ENCODE measurements at regions not wholly inside any gene's neighbourhood (a gene's known extent, or its start where the extent isn't known, plus 50 kb on each side); places are given as distances from the start of the nearest gene placed in this dataset.

DNA sequence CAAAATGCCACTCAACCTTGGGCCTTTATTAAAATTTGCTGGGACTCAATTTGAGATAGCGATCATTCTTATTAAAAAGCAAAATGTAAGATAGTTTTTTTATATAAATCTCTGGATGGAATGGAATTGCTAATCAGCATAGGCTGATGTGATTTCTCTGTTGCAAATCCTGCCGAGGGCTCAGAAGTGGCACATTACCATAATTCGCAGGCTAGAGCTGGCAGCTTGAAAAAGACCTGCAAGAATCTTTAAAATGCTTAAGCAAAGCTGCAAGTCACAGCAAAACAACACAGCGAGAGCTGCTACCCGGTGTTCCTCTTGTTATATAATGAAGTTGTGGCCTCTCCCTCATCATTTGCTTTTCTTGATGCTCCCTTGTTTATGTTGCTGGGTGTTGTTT, 448.1 kb downstream of the GATA3 start:
- DNase-seq (ENCODE audit: low read depth, low spot score), result no peak
- Histone ChIP-seq H3K9ac (replicated peaks; ENCODE audit: extremely low read depth, insufficient read depth, low read length) (no peak overlapping the region), H3K27me3 (ENCODE audit: control insufficient read depth in 2 of 2, insufficient read depth in 2 of 2, low read length in 2 of 2) (no peaks in the 10 kb centered on the region), H3K27ac (ENCODE audit: insufficient read depth, low read depth, low read length) (no peak overlapping the region), H3K9me1 (replicated peaks; ENCODE audit: control insufficient read depth, extremely low read depth, insufficient read depth, low read length) (no peaks in the 10 kb centered on the region), H3K4me2 (ENCODE audit: insufficient read depth, low read length) (no peak overlapping the region), H3K79me2 (ENCODE audit: control insufficient read depth, insufficient read depth, low read length) (no peaks in the 10 kb centered on the region), H3K9me3 (replicated peaks; ENCODE audit: control insufficient read depth, insufficient read depth, low read length) (no peaks in the 10 kb centered on the region), H3K4me1 (ENCODE audit: control insufficient read depth, extremely low read depth, insufficient read depth, low read length) (no peaks in the 10 kb centered on the region), H4K20me1 (replicated peaks; ENCODE audit: control insufficient read depth, extremely low read depth, insufficient read depth, low read length) (no peaks in the 10 kb centered on the region), H3K36me3 (ENCODE audit: control insufficient read depth in 2 of 2, extremely low read depth in 1 of 2, insufficient read depth in 2 of 2, low read length in 2 of 2) (no peaks in the 10 kb centered on the region), H3K4me3 (replicated peaks in 1 of 3; ENCODE audit: insufficient read depth in 1 of 3, low read depth in 1 of 3, low read length in 3 of 3) (no peak overlapping the region), H2AFZ (ENCODE audit: low read depth, low read length) (no peak overlapping the region)
- no TSS peak for BruUV-seq (replicated peaks)
- intact Hi-C loops (cut with micrococcal nuclease) (no loop called here), dilution Hi-C loops (cut with MboI; ENCODE audit: extremely low pct_ligation_motif_present, low sequenced_read_pairs) (no loop called here)
- FAIRE-seq, result no peak
- TF ChIP-seq POLR2A (IDR thresholded peaks at IDR 0.05; ENCODE audit: low read depth, low read length) (no peak), MAX (IDR thresholded peaks at IDR 0.05; ENCODE audit: insufficient read depth, insufficient read length) (no peak), EZH2 (IDR thresholded peaks at IDR 0.05; ENCODE audit: borderline replicate concordance, low read depth, low read length, severe bottlenecking) (no peak), JUN (IDR thresholded peaks at IDR 0.05; ENCODE audit: borderline replicate concordance, insufficient read depth, insufficient read length, low read depth) (no peak), GATA2 (IDR thresholded peaks at IDR 0.05; ENCODE audit: insufficient read depth, insufficient read length, low read depth, low read length) (no peak), MYC (IDR thresholded peaks at IDR 0.05; ENCODE audit: low read depth, low read length) (no peak), POLR2AphosphoS5 (IDR thresholded peaks at IDR 0.05; ENCODE audit: insufficient read depth, low read depth, low read length) (no peak)
- ChIA-PET CTCF (interaction anchor here (0.6 to 1.8 kb wide), 2 partner anchors 11 to 1953 kb away, joined by 3 to 5 read pairs; no protein-coding TSS in a partner anchor), POLR2A (no interaction called here)

DNA sequence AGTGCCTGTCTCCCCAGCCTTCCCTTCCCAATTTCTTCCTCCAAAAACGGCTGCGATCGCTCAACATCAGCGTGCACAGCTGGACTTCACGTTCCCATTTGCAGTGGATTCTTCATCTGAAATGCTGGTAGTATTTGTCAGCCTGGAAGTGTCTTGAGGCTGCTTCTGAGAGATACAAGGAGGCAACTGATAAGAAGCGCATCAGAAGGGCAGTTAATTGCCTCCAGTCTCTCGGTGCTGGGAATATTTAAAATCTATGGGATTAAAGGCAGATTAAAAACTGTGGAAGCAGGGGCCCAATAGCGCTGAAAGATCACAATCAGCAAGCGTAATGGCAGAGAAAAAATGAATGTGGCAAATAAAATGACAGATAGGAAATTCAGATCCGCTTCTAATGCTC, 450.0 kb downstream of the GATA3 start:
- Histone ChIP-seq H3K9me3 (replicated peaks; ENCODE audit: control insufficient read depth, insufficient read depth, low read length) (no peaks in the 10 kb centered on the region), H4K20me1 (replicated peaks; ENCODE audit: control insufficient read depth, extremely low read depth, insufficient read depth, low read length) (no peaks in the 10 kb centered on the region), H3K4me1 (ENCODE audit: control insufficient read depth, extremely low read depth, insufficient read depth, low read length) (no peaks in the 10 kb centered on the region), H3K9me1 (replicated peaks; ENCODE audit: control insufficient read depth, extremely low read depth, insufficient read depth, low read length) (no peaks in the 10 kb centered on the region), H3K27ac (ENCODE audit: insufficient read depth, low read depth, low read length) (no peak overlapping the region), H3K36me3 (ENCODE audit: control insufficient read depth in 2 of 2, extremely low read depth in 1 of 2, insufficient read depth in 2 of 2, low read length in 2 of 2) (no peaks in the 10 kb centered on the region), H3K9ac (replicated peaks; ENCODE audit: extremely low read depth, insufficient read depth, low read length) (no peak overlapping the region), H3K4me2 (ENCODE audit: insufficient read depth, low read length) (no peak overlapping the region), H2AFZ (ENCODE audit: low read depth, low read length) (no peak overlapping the region), H3K79me2 (ENCODE audit: control insufficient read depth, insufficient read depth, low read length) (no peaks in the 10 kb centered on the region), H3K4me3 (replicated peaks in 1 of 3; ENCODE audit: insufficient read depth in 1 of 3, low read depth in 1 of 3, low read length in 3 of 3) (no peak overlapping the region), H3K27me3 (ENCODE audit: control insufficient read depth in 2 of 2, insufficient read depth in 2 of 2, low read length in 2 of 2) (no peaks in the 10 kb centered on the region)
- dilution Hi-C loops (cut with MboI; ENCODE audit: extremely low pct_ligation_motif_present, low sequenced_read_pairs), result no loop called here
- no peak for TF ChIP-seq MYC (IDR thresholded peaks at IDR 0.05; ENCODE audit: low read depth, low read length)
- no peak for TF ChIP-seq CTCF (IDR thresholded peaks at IDR 0.05; ENCODE audit: extremely low read depth in 1 of 2, insufficient read depth in 1 of 2, low read depth in 1 of 2, low read length in 2 of 2)
- no peak for TF ChIP-seq POLR2A (IDR thresholded peaks at IDR 0.05; ENCODE audit: low read depth, low read length)
- TF ChIP-seq JUN (IDR thresholded peaks at IDR 0.05; ENCODE audit: borderline replicate concordance, insufficient read depth, insufficient read length, low read depth), result no peak
- no peak for TF ChIP-seq FOS (IDR thresholded peaks at IDR 0.05; ENCODE audit: borderline replicate concordance, insufficient read depth, low read length)
- no peak for TF ChIP-seq POLR2AphosphoS5 (IDR thresholded peaks at IDR 0.05; ENCODE audit: insufficient read depth, low read depth, low read length)
- no peak for TF ChIP-seq MAX (IDR thresholded peaks at IDR 0.05; ENCODE audit: insufficient read depth, insufficient read length)
- DNase-seq (ENCODE audit: low read depth, low spot score), result no peak
- no peak for FAIRE-seq
- ChIA-PET POLR2A (no interaction called here), CTCF (interaction anchor here (1.8 kb wide), 1 partner anchor 9 kb away, joined by 5 read pairs; no protein-coding TSS in a partner anchor)
- intact Hi-C loops (cut with micrococcal nuclease), result no loop called here
- BruUV-seq (replicated peaks), result no TSS peak

Data from endothelial cell of umbilical vein (primary cell).